ENCODE measurements at regions not wholly inside any gene's neighbourhood (a gene's known extent, or its start where the extent isn't known, plus 50 kb on each side); places are given as distances from the start of the nearest gene placed in this dataset.

DNA sequence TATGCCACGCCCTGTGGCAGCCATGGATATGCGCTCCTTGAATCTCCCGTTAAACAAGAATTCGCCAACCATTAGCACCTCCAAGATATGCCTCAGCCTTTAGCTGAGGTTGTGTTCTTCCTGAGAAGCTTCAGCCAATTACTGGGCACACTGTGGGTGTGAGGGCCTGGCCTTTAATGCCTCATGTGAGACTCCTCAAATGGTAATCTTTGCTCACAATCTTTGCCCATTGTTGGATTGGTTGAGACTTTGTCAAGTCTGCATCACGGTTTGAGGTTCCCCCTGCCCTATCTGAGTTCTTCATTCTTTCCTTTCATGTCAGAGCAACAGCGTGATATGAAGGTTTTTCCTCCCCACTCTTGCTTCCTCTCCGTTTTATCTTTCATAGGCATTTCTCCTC, 108.1 kb upstream of the CCDC54 start:
- TF ChIP-seq EZH2 (IDR thresholded peaks at IDR 0.05; ENCODE audit: borderline replicate concordance, low read length) = no peak
- TF ChIP-seq, protein P1, sequence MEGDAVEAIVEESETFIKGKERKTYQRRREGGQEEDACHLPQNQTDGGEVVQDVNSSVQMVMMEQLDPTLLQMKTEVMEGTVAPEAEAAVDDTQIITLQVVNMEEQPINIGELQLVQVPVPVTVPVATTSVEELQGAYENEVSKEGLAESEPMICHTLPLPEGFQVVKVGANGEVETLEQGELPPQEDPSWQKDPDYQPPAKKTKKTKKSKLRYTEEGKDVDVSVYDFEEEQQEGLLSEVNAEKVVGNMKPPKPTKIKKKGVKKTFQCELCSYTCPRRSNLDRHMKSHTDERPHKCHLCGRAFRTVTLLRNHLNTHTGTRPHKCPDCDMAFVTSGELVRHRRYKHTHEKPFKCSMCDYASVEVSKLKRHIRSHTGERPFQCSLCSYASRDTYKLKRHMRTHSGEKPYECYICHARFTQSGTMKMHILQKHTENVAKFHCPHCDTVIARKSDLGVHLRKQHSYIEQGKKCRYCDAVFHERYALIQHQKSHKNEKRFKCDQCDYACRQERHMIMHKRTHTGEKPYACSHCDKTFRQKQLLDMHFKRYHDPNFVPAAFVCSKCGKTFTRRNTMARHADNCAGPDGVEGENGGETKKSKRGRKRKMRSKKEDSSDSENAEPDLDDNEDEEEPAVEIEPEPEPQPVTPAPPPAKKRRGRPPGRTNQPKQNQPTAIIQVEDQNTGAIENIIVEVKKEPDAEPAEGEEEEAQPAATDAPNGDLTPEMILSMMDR (IDR thresholded peaks at IDR 0.05; ENCODE audit: low read length) = no peak

Measured in OCI-LY1 (cell line).